Cardiac muscle cell (in vitro differentiated cells and primary cell): ENCODE measurements at regions not wholly inside any gene's neighbourhood (a gene's known extent, or its start where the extent isn't known, plus 50 kb on each side); places are given as distances from the start of the nearest gene placed in this dataset.
A peak's percentile ranks its signal among the peaks of the same experiment; 100 is the strongest.

Source experiments
- DNase-seq, 2 donors: peaks; one replicate each; pipeline versions ENCODE4 v3.0.0 to v3.0.0-alpha.2; 2010 to 2017; ENCODE audit warnings: low read depth in 1 of 2, low spot score in 1 of 2
- H3K27ac ChIP-seq: fragments of 200-600 bp; sonication (generic); 2 replicates; pipeline ENCODE4 v1.5.1; 2016
- H3K27me3 ChIP-seq: fragments of 200-600 bp; sonication (generic); 2 replicates; pipeline ENCODE4 v1.6.0; 2016; ENCODE audit warnings: control low read depth
- H3K36me3 ChIP-seq: fragments of 200-600 bp; sonication (generic); 2 replicates; pipeline ENCODE4 v1.5.1; 2016; ENCODE audit warnings: control low read depth
- H3K4me1 ChIP-seq: fragments of 200-600 bp; sonication (generic); 2 replicates; pipeline ENCODE4 v1.8.1; 2017; ENCODE audit warnings: low read depth, mild to moderate bottlenecking, mixed run types
- H3K4me3 ChIP-seq: fragments of 200-600 bp; sonication (generic); 2 replicates; pipeline ENCODE4 v1.5.1; 2016; ENCODE audit warnings: mild to moderate bottlenecking
- H3K9me3 ChIP-seq: fragments of 200-600 bp; sonication (generic); 2 replicates; pipeline ENCODE4 v1.5.1; 2017; ENCODE audit warnings: low read depth, mild to moderate bottlenecking, control low read depth
- TF ChIP-seq, protein P1 (sequence below): IDR thresholded peaks from 2 replicates; pipeline ENCODE4 v1.5.1; 2012; ENCODE audit warnings: low read depth, mild to moderate bottlenecking, low read length

DNA sequence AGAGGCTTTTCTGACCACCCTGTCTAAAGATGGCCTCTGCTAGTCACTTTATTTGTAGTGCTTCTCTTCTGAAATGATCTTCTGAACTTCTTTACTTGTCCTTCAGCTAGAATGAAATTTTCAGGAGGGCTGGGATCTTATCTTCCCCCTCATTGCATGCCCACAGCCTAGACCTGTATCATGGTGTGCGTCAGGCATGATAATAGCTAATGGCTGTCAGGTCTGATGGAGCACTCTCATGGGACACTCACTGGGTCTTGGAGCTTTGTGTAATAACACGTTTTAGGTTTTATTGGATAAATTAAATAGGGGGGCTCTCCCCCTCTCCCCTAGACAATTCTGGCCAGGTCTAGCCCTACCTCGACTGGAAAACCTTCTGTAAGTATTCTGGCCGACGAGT lies 97.1 kb upstream of the NRXN3 start:
- Histone ChIP-seq H3K9me3 (no peaks in the 10 kb centered on the region), H3K27me3 (no peaks in the 10 kb centered on the region), H3K4me3 (no peak overlapping the region), H3K4me1 (peaks cover 16% of the 10 kb centered on the region), H3K27ac (no peak overlapping the region), H3K36me3 (no peaks in the 10 kb centered on the region)
- DNase-seq, result no peak
- TF ChIP-seq, protein P1, sequence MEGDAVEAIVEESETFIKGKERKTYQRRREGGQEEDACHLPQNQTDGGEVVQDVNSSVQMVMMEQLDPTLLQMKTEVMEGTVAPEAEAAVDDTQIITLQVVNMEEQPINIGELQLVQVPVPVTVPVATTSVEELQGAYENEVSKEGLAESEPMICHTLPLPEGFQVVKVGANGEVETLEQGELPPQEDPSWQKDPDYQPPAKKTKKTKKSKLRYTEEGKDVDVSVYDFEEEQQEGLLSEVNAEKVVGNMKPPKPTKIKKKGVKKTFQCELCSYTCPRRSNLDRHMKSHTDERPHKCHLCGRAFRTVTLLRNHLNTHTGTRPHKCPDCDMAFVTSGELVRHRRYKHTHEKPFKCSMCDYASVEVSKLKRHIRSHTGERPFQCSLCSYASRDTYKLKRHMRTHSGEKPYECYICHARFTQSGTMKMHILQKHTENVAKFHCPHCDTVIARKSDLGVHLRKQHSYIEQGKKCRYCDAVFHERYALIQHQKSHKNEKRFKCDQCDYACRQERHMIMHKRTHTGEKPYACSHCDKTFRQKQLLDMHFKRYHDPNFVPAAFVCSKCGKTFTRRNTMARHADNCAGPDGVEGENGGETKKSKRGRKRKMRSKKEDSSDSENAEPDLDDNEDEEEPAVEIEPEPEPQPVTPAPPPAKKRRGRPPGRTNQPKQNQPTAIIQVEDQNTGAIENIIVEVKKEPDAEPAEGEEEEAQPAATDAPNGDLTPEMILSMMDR, result no peak

DNA sequence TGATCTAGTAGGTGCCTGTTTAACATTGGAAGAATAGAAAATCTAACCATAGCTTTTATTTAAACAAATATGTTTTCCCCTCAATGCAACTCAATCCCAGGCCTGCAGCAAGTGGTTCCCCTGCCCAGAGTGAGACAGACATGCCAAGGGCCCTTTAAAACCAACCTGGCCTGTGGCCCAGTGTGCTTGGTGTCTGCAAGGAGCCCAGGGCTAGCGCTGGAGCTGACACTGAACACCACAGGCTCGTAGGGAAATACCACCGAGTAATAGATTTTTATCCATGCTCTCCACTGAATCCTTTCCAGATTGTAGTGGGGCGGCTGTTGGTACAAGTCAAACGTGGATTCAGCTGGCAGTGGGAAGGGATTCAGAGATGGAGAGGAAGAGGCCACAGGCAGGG lies 95.6 kb upstream of the NRXN3 start:
- no peaks in the 10 kb centered on the region for H3K9me3 ChIP-seq
- no peak overlapping the region for H3K4me3 ChIP-seq
- TF ChIP-seq, protein P1, result no peak
- DNase-seq, result peak in 1 of 2 donors; percentile 8
- H3K36me3 ChIP-seq, result no peaks in the 10 kb centered on the region
- H3K27me3 ChIP-seq, result no peaks in the 10 kb centered on the region
- peaks cover 16% of the 10 kb centered on the region for H3K4me1 ChIP-seq
- no peak overlapping the region for H3K27ac ChIP-seq

DNA sequence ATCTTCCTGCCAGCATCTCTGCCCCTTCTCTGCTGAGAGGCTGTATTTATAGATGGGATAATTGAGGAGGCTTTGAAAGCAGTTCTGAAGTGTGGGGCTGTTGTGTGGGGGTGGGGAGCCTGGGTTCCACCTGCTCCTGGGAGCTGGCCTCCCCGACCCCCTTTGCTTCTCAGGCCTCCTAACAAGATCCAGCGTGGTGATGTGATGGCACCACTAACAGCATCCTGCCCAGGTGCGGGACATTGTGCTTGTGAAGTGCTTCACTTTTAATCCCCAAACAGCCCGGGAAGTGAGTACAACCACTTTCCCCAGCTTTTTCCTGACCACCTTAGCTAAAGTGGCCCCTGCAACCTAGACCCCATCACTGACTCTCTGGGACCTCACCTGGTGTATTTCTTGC lies 95.1 kb upstream of the NRXN3 start:
- Histone ChIP-seq H3K36me3 (no peaks in the 10 kb centered on the region), H3K4me1 (peaks cover 16% of the 10 kb centered on the region), H3K27me3 (no peaks in the 10 kb centered on the region), H3K4me3 (no peak overlapping the region), H3K9me3 (no peaks in the 10 kb centered on the region), H3K27ac (no peak overlapping the region)
- peak in 1 of 2 donors; percentile 12 for DNase-seq
- TF ChIP-seq, protein P1, result no peak

DNA sequence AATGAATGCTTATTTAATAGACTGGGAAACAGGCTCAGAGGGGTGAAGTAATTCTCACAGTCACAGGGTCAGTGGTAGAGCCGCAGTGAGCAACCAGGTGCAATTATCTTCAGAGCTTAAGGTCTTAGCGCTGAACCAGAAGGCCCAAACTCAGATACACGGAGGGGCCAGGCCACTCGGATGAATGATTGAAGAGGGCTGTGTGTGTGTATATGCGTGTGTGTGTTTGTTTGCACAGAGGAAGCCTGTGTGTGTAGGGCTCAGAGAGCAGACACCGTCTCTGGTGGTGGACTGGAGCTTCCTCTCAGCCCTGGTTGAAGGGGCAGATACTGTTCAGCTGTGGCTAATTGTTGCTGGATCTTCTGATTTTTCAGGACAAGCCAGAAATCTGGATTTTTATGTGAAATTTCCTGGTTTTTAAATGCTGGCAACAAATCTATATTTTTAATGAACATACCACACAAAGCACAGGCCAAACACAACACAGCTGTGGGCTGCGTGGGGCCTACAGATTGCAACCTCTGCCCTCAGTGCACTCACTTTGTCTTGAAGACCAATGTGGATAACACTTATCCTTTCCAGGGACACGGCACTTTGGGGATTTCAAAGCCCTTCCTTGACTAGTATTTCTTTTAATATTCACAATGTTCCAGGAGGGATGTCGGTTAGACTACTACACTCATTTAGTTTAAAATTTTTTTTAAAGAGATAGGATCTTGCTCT lies 94.5 kb upstream of the NRXN3 start:
- Histone ChIP-seq H3K36me3 (no peaks in the 10 kb centered on the region), H3K4me3 (no peak overlapping the region), H3K27me3 (no peaks in the 10 kb centered on the region), H3K9me3 (no peaks in the 10 kb centered on the region), H3K4me1 (peaks cover 16% of the 10 kb centered on the region), H3K27ac (no peak overlapping the region)
- DNase-seq, result no peak
- TF ChIP-seq, protein P1, result no peak

DNA sequence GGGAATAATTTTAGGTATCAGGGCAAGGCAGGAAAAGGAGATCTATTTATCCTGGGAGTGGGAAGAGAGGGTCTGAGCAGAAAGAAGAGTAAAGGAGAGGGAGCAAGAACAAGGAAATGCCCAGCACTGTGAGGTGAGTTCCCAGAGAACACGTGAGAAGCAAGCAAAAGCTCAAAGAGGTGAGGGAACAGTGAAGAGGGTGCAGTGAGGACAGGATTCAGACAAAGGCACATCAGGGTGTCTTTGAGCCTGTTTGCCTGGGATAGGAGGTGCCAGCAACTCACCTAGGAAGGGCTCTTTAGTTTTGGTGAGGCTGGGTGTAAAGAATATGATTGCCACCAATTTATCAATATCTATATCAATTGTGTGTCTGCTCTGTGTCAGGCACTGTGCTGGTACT lies 88.9 kb upstream of the NRXN3 start:
- no peak for DNase-seq
- TF ChIP-seq, protein P1, result no peak
- no peaks in the 10 kb centered on the region for H3K9me3 ChIP-seq
- no peak overlapping the region for H3K27ac ChIP-seq
- H3K27me3 ChIP-seq, result peaks cover 4% of the 10 kb centered on the region
- no peak overlapping the region for H3K4me3 ChIP-seq
- H3K4me1 ChIP-seq, result no peaks in the 10 kb centered on the region
- no peaks in the 10 kb centered on the region for H3K36me3 ChIP-seq
